K562 (cell line): ENCODE measurements at regions not wholly inside any gene's neighbourhood (a gene's known extent, or its start where the extent isn't known, plus 50 kb on each side); places are given as distances from the start of the nearest gene placed in this dataset.

ENCODE experiments used
- ATAC-seq: fragments of 200-7000 bp; cut with Tn5 transposase; 3 replicates; pipeline ENCODE4 v1.9.1; 2020; ENCODE audit warnings: moderate library complexity
- BruUV-seq: library from RNA; stranded (reverse); fragments of 400-500 nt; replicated peaks from 2 replicates; lab custom pipeline; 2021; lab: Mats Ljungman, UMichigan
- CTCF ChIA-PET: fragments of 300-600 bp; formaldehyde crosslinking; extraction: SDS; loops from one replicate; lab custom pipeline; 2021; ENCODE audit warnings: low intra/inter-chr PET ratio; lab: Yijun Ruan, JAX
- POLR2A ChIA-PET: fragments of 300-600, 350-650 bp; sonication (Branson Sonifier 250); formaldehyde crosslinking; extraction: SDS; loops from one replicate; lab custom pipeline; 2021; ENCODE audit warnings: antibody characterized with exemption, inconsistent platforms; lab: Yijun Ruan, JAX
- DNase-seq, 4 experiments: peaks; one replicate each; pipeline versions ENCODE4 v3.0.0 to v3.0.0-alpha.2; 2011 to 2018; ENCODE audit warnings: low spot score in 3 of 4, mixed read lengths in 3 of 4; ENCODE audit errors: extremely low read depth in 1 of 4
- FAIRE-seq: peaks from 2 replicates; lab custom pipeline; 2011; peaks lifted over from hg19 to GRCh38; lab: Jason Lieb, UNC
- H2AFZ ChIP-seq: 2 replicates; pipeline ENCODE4 v1.6.0; 2011; ENCODE audit warnings: low read depth, low read length, control low read depth, inconsistent platforms
- H3K27ac ChIP-seq: fragments of 200-600 bp; 3 replicates; pipeline ENCODE4 v1.8.0; 2011; ENCODE audit warnings: low read depth, mild to moderate bottlenecking, control low read depth, inconsistent platforms, low read length, moderate library complexity, mixed read lengths; ENCODE audit errors: extremely low read depth
- H3K27me3 ChIP-seq, 2 experiments: fragments of 300-600 bp in 1 of 2; 2 replicates in 1 of 2; 3 replicates in 1 of 2; pipeline versions ENCODE4 v1.6.0 to v1.8.0; 2011; ENCODE audit warnings: inconsistent platforms in 2 of 2, low read length in 2 of 2, mild to moderate bottlenecking in 1 of 2, mixed read lengths in 1 of 2, moderate library complexity in 1 of 2; ENCODE audit not compliant: control insufficient read depth in 2 of 2, insufficient read depth in 2 of 2
- H3K36me3 ChIP-seq: fragments of 300-600 bp; 3 replicates; pipeline ENCODE4 v1.8.0; 2011; ENCODE audit warnings: mild to moderate bottlenecking, low read length, inconsistent platforms; ENCODE audit not compliant: control insufficient read depth, insufficient read depth
- H3K4me1 ChIP-seq, 2 experiments: fragments of 200-600 bp in 1 of 2; replicated peaks in 1 of 2; 2 replicates in 1 of 2; 3 replicates in 1 of 2; pipeline versions ENCODE4 v1.5.1 to v1.8.0; 2011; ENCODE audit warnings: inconsistent platforms in 2 of 2, low read length in 2 of 2, mild to moderate bottlenecking in 1 of 2, mixed read lengths in 1 of 2, moderate library complexity in 1 of 2; ENCODE audit not compliant: control insufficient read depth in 2 of 2, insufficient read depth in 2 of 2
- H3K4me2 ChIP-seq: 2 replicates; pipeline ENCODE4 v1.6.1; 2011; ENCODE audit warnings: low read length, control low read depth, inconsistent platforms, mixed read lengths; ENCODE audit not compliant: insufficient read depth
- H3K4me3 ChIP-seq: fragments of 200-600 bp; sonication (generic), shearing (Covaris generic); 2 replicates; pipeline ENCODE4 v1.5.1; 2016; ENCODE audit warnings: control low read depth, inconsistent platforms
- H3K79me2 ChIP-seq: fragments of 200-600 bp; 3 replicates; pipeline ENCODE4 v1.8.0; 2011; ENCODE audit warnings: low read length, inconsistent platforms; ENCODE audit not compliant: control insufficient read depth, insufficient read depth
- H3K9ac ChIP-seq, 2 experiments: 2 replicates each; pipeline versions ENCODE4 v1.6.0 to v1.6.1; 2011; ENCODE audit warnings: low read depth in 2 of 2, low read length in 2 of 2, control low read depth in 1 of 2, inconsistent platforms in 1 of 2, mild to moderate bottlenecking in 1 of 2, mixed read lengths in 1 of 2; ENCODE audit not compliant: insufficient read depth in 1 of 2
- H3K9me1 ChIP-seq: one replicate; pipeline ENCODE4 v1.6.0; 2011; ENCODE audit warnings: inconsistent platforms, mild to moderate bottlenecking, low read length, moderate library complexity; ENCODE audit not compliant: control insufficient read depth, insufficient read depth
- H3K9me3 ChIP-seq: replicated peaks from 2 replicates; pipeline ENCODE4 v1.5.1; 2011; ENCODE audit warnings: low read depth, low read length, inconsistent platforms; ENCODE audit not compliant: control insufficient read depth, insufficient read depth
- H4K20me1 ChIP-seq: replicated peaks from 2 replicates; pipeline ENCODE4 v1.6.1; 2011; ENCODE audit warnings: low read length, inconsistent platforms, mixed read lengths; ENCODE audit not compliant: control insufficient read depth, insufficient read depth
- ATF7 ChIP-seq: fragments of 450-650 bp; IDR thresholded peaks from 2 replicates; pipeline ENCODE4 v1.7.1; 2014; ENCODE audit warnings: mild to moderate bottlenecking, moderate library complexity
- CBX1 ChIP-seq: sonication (generic); IDR thresholded peaks from 2 replicates; pipeline ENCODE4 v1.6.1; 2016; ENCODE audit warnings: antibody characterized with exemption, low read depth, mild to moderate bottlenecking
- ETV5 ChIP-seq: sonication (generic); formaldehyde crosslinking; IDR thresholded peaks from 2 replicates; pipeline ENCODE4 v1.4.0; 2020; ENCODE audit warnings: low read depth, mild to moderate bottlenecking, missing genetic modification reagents
- HDAC6 ChIP-seq: IDR thresholded peaks from 2 replicates; pipeline ENCODE4 v1.6.1; 2012; ENCODE audit warnings: low read depth, mild to moderate bottlenecking, control low read depth, inconsistent platforms, low read length, moderate library complexity
- MYBL2 ChIP-seq, 2 experiments: fragments of 450-650 bp in 1 of 2; sonication (generic) in 1 of 2; formaldehyde crosslinking in 1 of 2; IDR thresholded peaks; 2 replicates each; pipeline versions ENCODE4 v1.6.1 to v1.8.1; 2017 to 2022; ENCODE audit warnings: borderline replicate concordance in 1 of 2, inconsistent platforms in 1 of 2, low read depth in 1 of 2, mild to moderate bottlenecking in 1 of 2, missing genetic modification reagents in 1 of 2, moderate library complexity in 1 of 2
- NR0B1 ChIP-seq: fragments of 450-650 bp; IDR thresholded peaks from one replicate; pipeline ENCODE4 v1.6.1; 2018; ENCODE audit warnings: mild to moderate bottlenecking, moderate library complexity; ENCODE audit not compliant: partially characterized antibody
- NR2C2 ChIP-seq, 2 experiments: fragments of 200-800 bp in 1 of 2; sonication (Bioruptor generic) in 1 of 2; sonication (generic) in 1 of 2; formaldehyde crosslinking in 1 of 2; IDR thresholded peaks; 2 replicates each; pipeline versions ENCODE4 v1.6.1 to v1.8.0; 2016 to 2022; ENCODE audit warnings: mild to moderate bottlenecking in 1 of 2, missing compliant biosample characterization in 1 of 2, missing genetic modification characterization in 1 of 2, missing genetic modification reagents in 1 of 2
- PHTF2 ChIP-seq: fragments of 250-450 bp; sonication (Bioruptor Pico); IDR thresholded peaks from 2 replicates; pipeline ENCODE4 v1.5.0; 2021; ENCODE audit warnings: mild to moderate bottlenecking
- POLR2AphosphoS2 ChIP-seq: IDR thresholded peaks from 2 replicates; pipeline ENCODE4 v1.6.1; 2012; ENCODE audit warnings: low read length, improper control_type of control experiment
- TBP ChIP-seq: optimal IDR thresholded peaks from 2 replicates; pipeline ENCODE3; 2011; ENCODE audit warnings: low read depth, low read length, improper control_type of control experiment
- ZNF134 ChIP-seq: fragments of 250-450 bp; sonication (Bioruptor Pico); conservative IDR thresholded peaks from 2 replicates; pipeline ENCODE4 v1.4.0; 2020
- ZNF140 ChIP-seq: fragments of 250-450 bp; sonication (Bioruptor Pico); IDR thresholded peaks from 2 replicates; pipeline ENCODE4 v1.8.0; 2021; ENCODE audit warnings: moderate library complexity, mild to moderate bottlenecking, inconsistent platforms
- WGBS: fragments of 100-300 bp; shearing (Covaris generic); methylation state at CpG from one replicate; pipeline ENCODE4 v1.1.6; 2016; ENCODE audit warnings: low coverage, mixed read lengths; ENCODE audit not compliant: insufficient coverage; ENCODE audit errors: missing lambda C conversion rate; 5-methylcytosine and 5-hydroxymethylcytosine counted together
- in situ Hi-C: fragments of 300-500 bp; cut with MboI; formaldehyde crosslinking; loops from 4 replicates; pipeline ENCODE4 v1.15.0; 2018; ENCODE audit warnings: inconsistent platforms, mixed read lengths
- intact Hi-C: fragments of 100-400 bp; cut with micrococcal nuclease; formaldehyde crosslinking; loops from 2 replicates; pipeline ENCODE4 v1.14.2; 2022
- TF ChIP-seq, protein P1 (sequence below): fragments of 450-650 bp; IDR thresholded peaks from 2 replicates; pipeline ENCODE4 v1.6.1; 2016; ENCODE audit warnings: mild to moderate bottlenecking
- TF ChIP-seq, protein P2 (sequence below): sonication (generic); formaldehyde crosslinking; IDR thresholded peaks from 2 replicates; pipeline ENCODE4 v1.8.1; 2023; ENCODE audit warnings: mild to moderate bottlenecking, missing genetic modification reagents
- TF ChIP-seq, protein P3 (sequence below): fragments of 450-650 bp; formaldehyde crosslinking; IDR thresholded peaks from 2 replicates; pipeline ENCODE4 v1.4.0; 2020; ENCODE audit warnings: mild to moderate bottlenecking, moderate library complexity

DNA sequence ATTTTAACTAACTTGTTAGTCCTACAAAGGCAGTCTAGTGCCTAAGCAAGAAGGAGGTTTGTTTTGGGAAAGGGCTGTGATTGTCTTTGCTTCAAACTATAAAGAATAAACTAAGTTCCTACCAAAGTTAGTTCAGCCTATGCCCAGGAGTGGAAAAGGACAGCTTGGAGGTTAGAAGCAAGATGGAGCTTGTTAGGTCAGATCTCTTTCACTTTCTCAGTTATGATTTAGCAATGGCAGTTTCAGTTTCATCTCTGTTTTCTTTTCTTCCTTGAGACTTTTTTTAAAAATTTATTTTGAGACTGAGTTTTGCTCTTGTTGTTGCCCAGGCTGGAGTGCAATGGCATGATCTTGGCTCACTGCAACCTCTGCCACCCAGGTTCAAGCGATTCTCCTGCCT, 82.9 kb upstream of the NLGN4X start (continued):
- no peak for TF ChIP-seq ZNF134 (CRISPR knock-in tag)
- TF ChIP-seq, protein P1, sequence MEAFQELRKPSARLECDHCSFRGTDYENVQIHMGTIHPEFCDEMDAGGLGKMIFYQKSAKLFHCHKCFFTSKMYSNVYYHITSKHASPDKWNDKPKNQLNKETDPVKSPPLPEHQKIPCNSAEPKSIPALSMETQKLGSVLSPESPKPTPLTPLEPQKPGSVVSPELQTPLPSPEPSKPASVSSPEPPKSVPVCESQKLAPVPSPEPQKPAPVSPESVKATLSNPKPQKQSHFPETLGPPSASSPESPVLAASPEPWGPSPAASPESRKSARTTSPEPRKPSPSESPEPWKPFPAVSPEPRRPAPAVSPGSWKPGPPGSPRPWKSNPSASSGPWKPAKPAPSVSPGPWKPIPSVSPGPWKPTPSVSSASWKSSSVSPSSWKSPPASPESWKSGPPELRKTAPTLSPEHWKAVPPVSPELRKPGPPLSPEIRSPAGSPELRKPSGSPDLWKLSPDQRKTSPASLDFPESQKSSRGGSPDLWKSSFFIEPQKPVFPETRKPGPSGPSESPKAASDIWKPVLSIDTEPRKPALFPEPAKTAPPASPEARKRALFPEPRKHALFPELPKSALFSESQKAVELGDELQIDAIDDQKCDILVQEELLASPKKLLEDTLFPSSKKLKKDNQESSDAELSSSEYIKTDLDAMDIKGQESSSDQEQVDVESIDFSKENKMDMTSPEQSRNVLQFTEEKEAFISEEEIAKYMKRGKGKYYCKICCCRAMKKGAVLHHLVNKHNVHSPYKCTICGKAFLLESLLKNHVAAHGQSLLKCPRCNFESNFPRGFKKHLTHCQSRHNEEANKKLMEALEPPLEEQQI, result no peak
- no peak for TF ChIP-seq ZNF140 (CRISPR knock-in tag)
- TF ChIP-seq, protein P2, sequence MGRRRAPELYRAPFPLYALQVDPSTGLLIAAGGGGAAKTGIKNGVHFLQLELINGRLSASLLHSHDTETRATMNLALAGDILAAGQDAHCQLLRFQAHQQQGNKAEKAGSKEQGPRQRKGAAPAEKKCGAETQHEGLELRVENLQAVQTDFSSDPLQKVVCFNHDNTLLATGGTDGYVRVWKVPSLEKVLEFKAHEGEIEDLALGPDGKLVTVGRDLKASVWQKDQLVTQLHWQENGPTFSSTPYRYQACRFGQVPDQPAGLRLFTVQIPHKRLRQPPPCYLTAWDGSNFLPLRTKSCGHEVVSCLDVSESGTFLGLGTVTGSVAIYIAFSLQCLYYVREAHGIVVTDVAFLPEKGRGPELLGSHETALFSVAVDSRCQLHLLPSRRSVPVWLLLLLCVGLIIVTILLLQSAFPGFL (CRISPR knock-in tag), result no peak
- TF ChIP-seq HDAC6, result no peak
- TF ChIP-seq PHTF2 (CRISPR knock-in tag), result no peak

- ChIA-PET CTCF (no interaction called here), POLR2A (no interaction called here)
- Histone ChIP-seq H4K20me1 (no peaks in the 10 kb centered on the region), H3K4me2 (no peak overlapping the region), H3K79me2 (no peaks in the 10 kb centered on the region), H3K9ac (no peak overlapping the region), H2AFZ (no peak overlapping the region), H3K4me1 (no peaks in the 10 kb centered on the region), H3K36me3 (no peaks in the 10 kb centered on the region), H3K4me3 (no peak overlapping the region), H3K27me3 (no peaks in the 10 kb centered on the region), H3K9me3 (no peaks in the 10 kb centered on the region), H3K9me1 (no peaks in the 10 kb centered on the region), H3K27ac (no peak overlapping the region)
- WGBS, result 0% methylated on average over 4 of the region's 5 CpGs
- no TSS peak for BruUV-seq
- intact Hi-C loops, result no loop called here
- FAIRE-seq, result no peak
- ATAC-seq, result no peak
- no peak for DNase-seq
- in situ Hi-C loops, result no loop called here
- TF ChIP-seq NR2C2 (CRISPR knock-in tag; IDR thresholded peaks at IDR 0.05), result no peak
- no peak for TF ChIP-seq NR2C2 (tag; IDR thresholded peaks at IDR 0.05)
- TF ChIP-seq TBP, result no peak
- no peak for TF ChIP-seq ATF7
- TF ChIP-seq MYBL2 (IDR thresholded peaks at IDR 0.05; ENCODE audit: low read depth), result no peak
- no peak for TF ChIP-seq MYBL2 (CRISPR knock-in tag; IDR thresholded peaks at IDR 0.05; ENCODE audit: borderline replicate concordance)
- TF ChIP-seq CBX1, result no peak
- TF ChIP-seq, protein P3, sequence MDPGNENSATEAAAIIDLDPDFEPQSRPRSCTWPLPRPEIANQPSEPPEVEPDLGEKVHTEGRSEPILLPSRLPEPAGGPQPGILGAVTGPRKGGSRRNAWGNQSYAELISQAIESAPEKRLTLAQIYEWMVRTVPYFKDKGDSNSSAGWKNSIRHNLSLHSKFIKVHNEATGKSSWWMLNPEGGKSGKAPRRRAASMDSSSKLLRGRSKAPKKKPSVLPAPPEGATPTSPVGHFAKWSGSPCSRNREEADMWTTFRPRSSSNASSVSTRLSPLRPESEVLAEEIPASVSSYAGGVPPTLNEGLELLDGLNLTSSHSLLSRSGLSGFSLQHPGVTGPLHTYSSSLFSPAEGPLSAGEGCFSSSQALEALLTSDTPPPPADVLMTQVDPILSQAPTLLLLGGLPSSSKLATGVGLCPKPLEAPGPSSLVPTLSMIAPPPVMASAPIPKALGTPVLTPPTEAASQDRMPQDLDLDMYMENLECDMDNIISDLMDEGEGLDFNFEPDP, result no peak
- TF ChIP-seq ETV5 (CRISPR knock-in tag), result no peak
- no peak for TF ChIP-seq NR0B1
- no peak for TF ChIP-seq POLR2AphosphoS2
Measured at GRCh38 chrX:6307156-6307555, 78.5 kb upstream of the NLGN4X start.
